GM12892 (cell line): ENCODE measurements at regions not wholly inside any gene's neighbourhood (a gene's known extent, or its start where the extent isn't known, plus 50 kb on each side); places are given as distances from the start of the nearest gene placed in this dataset.

ENCODE experiments used
- POLR2A ChIP-seq: IDR thresholded peaks from 2 replicates; pipeline ENCODE4 v1.6.1; 2011; ENCODE audit warnings: low read depth, low read length, control low read depth
- POLR2AphosphoS5 ChIP-seq: IDR thresholded peaks from 2 replicates; pipeline ENCODE4 v1.6.1; 2011; ENCODE audit warnings: low read depth, low read length, control low read depth
- TAF1 ChIP-seq: IDR thresholded peaks from 2 replicates; pipeline ENCODE4 v1.6.1; 2011; ENCODE audit warnings: low read depth, mild to moderate bottlenecking, control low read depth, low read length, borderline replicate concordance

GRCh38 chr13:66106246-66106645 lies 1123.9 kb downstream of the PCDH9 start:
- TF ChIP-seq POLR2AphosphoS5 (no peak), TAF1 (no peak), POLR2A (no peak)
